ENCODE measurements at regions not wholly inside any gene's neighbourhood (a gene's known extent, or its start where the extent isn't known, plus 50 kb on each side); places are given as distances from the start of the nearest gene placed in this dataset.

DNA sequence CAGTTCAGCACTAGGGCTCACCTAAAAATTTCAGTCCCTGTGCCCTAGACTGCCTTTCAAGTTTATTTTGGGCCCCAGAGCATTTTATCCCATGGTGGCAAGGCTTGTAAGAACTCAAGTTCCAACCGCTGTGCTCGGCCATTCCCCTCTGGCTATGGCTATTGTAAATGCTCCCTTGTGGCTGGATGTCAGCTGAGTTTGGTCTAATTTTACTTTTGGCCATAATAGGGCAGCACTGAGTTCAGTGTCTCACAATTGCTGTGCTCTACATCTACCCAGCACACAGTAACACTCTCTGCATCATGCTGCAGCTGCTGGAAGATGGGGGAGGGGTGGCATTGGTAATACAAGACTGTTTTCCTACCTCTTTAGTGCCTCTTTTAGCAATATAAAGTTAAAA, 210.8 kb upstream of the IRS4 start:
- TF ChIP-seq, protein P1, sequence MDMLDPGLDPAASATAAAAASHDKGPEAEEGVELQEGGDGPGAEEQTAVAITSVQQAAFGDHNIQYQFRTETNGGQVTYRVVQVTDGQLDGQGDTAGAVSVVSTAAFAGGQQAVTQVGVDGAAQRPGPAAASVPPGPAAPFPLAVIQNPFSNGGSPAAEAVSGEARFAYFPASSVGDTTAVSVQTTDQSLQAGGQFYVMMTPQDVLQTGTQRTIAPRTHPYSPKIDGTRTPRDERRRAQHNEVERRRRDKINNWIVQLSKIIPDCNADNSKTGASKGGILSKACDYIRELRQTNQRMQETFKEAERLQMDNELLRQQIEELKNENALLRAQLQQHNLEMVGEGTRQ (IDR thresholded peaks at IDR 0.05; ENCODE audit: low read length): no peak
- TF ChIP-seq, protein P2, sequence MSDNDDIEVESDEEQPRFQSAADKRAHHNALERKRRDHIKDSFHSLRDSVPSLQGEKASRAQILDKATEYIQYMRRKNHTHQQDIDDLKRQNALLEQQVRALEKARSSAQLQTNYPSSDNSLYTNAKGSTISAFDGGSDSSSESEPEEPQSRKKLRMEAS (IDR thresholded peaks at IDR 0.05): no peak
- TF ChIP-seq RXRA (IDR thresholded peaks at IDR 0.05; ENCODE audit: insufficient read depth, low read depth, low read length): no peak
- FAIRE-seq (no peak), DNase-seq (ENCODE audit: low read depth in 1 of 2, low spot score in 2 of 2) (no peak)
- no peaks in the 10 kb centered on the region for H3K27me3 ChIP-seq (replicated peaks in 1 of 4; ENCODE audit: control insufficient read depth in 3 of 4, extremely low read depth in 1 of 4, insufficient read depth in 3 of 4, low read length in 3 of 4)
- H4K20me1 ChIP-seq (replicated peaks in 1 of 2; ENCODE audit: control insufficient read depth in 1 of 2, insufficient read depth in 2 of 2, low read length in 2 of 2): no peaks in the 10 kb centered on the region
- H3K9me3 ChIP-seq (ENCODE audit: insufficient read depth in 2 of 2, low read depth in 1 of 2, low read length in 1 of 2): no peaks in the 10 kb centered on the region
- H3K18ac ChIP-seq (ENCODE audit: extremely low read depth, low read length): no peak overlapping the region
- no peak overlapping the region for H4K8ac ChIP-seq (ENCODE audit: extremely low read depth, insufficient read depth, low read length)
- H3K27ac ChIP-seq (ENCODE audit: low read depth, low read length): no peak overlapping the region
- no peak overlapping the region for H3K9ac ChIP-seq (replicated peaks in 1 of 4; ENCODE audit: extremely low read depth in 1 of 4, low read depth in 3 of 4, low read length in 3 of 4)
- no peaks in the 10 kb centered on the region for H3K36me3 ChIP-seq (ENCODE audit: control insufficient read depth in 2 of 4, insufficient read depth in 4 of 4, low read length in 3 of 4)
- no peaks in the 10 kb centered on the region for H3K4me1 ChIP-seq (replicated peaks in 1 of 4; ENCODE audit: control insufficient read depth in 3 of 4, insufficient read depth in 4 of 4, low read length in 3 of 4)
- no peak overlapping the region for H2BK20ac ChIP-seq (ENCODE audit: low read length)
- ChIA-PET POLR2A (ENCODE audit: partially characterized antibody) (interaction anchor here (0.5 kb wide), 1 partner anchor 774 kb away, joined by 3 read pairs; no protein-coding TSS in a partner anchor), CTCF (ENCODE audit: partially characterized antibody) (interaction anchor here (0.6 to 1.2 kb wide), 3 partner anchors 16 to 424 kb away, joined by 3 read pairs; no protein-coding TSS in a partner anchor)
- 100% methylated on average over 2 of the region's 2 CpGs; no CpG with 5 or more reads in 1 of the 2 experiments for WGBS, 2 experiments (ENCODE audit: extremely low coverage in 1 of 2, insufficient coverage in 1 of 2, insufficient read length in 1 of 2, insufficient replicate concordance in 2 of 2, low coverage in 1 of 2, low lambda C conversion rate in 2 of 2, missing lambda C conversion rate in 1 of 2)
- H3K14ac ChIP-seq (ENCODE audit: insufficient read length): no peak overlapping the region
- H3K23ac ChIP-seq (ENCODE audit: insufficient read length): no peak overlapping the region
- H4K5ac ChIP-seq (ENCODE audit: insufficient read length, low read depth, low read length): no peak overlapping the region
- no peak overlapping the region for H2BK12ac ChIP-seq (ENCODE audit: low read depth, low read length)
- H4K91ac ChIP-seq (replicated peaks; ENCODE audit: insufficient read length, low read length): no peak overlapping the region
- H2AFZ ChIP-seq (ENCODE audit: low read length): no peak overlapping the region
- H2BK5ac ChIP-seq (ENCODE audit: low read depth, low read length): no peak overlapping the region
- H3K56ac ChIP-seq (replicated peaks; ENCODE audit: insufficient read length, low read depth, low read length): no peak overlapping the region
- no peaks in the 10 kb centered on the region for H3K23me2 ChIP-seq (ENCODE audit: low read depth, low read length)
- no peaks in the 10 kb centered on the region for H3K79me1 ChIP-seq (ENCODE audit: low read depth, low read length)
- no peak overlapping the region for H3K4me2 ChIP-seq (ENCODE audit: insufficient read depth in 1 of 2, low read depth in 2 of 2, low read length in 2 of 2)
- no peak overlapping the region for H3K4me3 ChIP-seq (ENCODE audit: extremely low read depth in 1 of 4, insufficient read depth in 2 of 4, low read depth in 3 of 4, low read length in 4 of 4)
- no peaks in the 10 kb centered on the region for H3K79me2 ChIP-seq (ENCODE audit: control insufficient read depth in 1 of 2, insufficient read depth in 2 of 2, low read length in 2 of 2)
- H2AK5ac ChIP-seq (ENCODE audit: low read depth, low read length): no peak overlapping the region
- no peak overlapping the region for H2BK15ac ChIP-seq (ENCODE audit: low read length)
- H2BK120ac ChIP-seq (replicated peaks; ENCODE audit: low read depth, low read length): no peak overlapping the region
- H3K4ac ChIP-seq (replicated peaks; ENCODE audit: insufficient read length, low read depth, low read length): no peak overlapping the region
